Naive thymus-derived CD8-positive, alpha-beta T cell (primary cell): ENCODE measurements at regions not wholly inside any gene's neighbourhood (a gene's known extent, or its start where the extent isn't known, plus 50 kb on each side); places are given as distances from the start of the nearest gene placed in this dataset.

ENCODE experiments used
- ATAC-seq, 2 donors: fragments of 150-1000 bp; cut with Tn5 transposase in 1 of 2; sonication (Bioruptor Pico), chemical (Tn5 transposase) in 1 of 2; 1 replicate in 1 of 2; 2 replicates in 1 of 2; pipeline ENCODE4 v1.10.0; 2021; ENCODE audit warnings: mild to moderate bottlenecking in 2 of 2, moderate library complexity in 2 of 2
- POLR2A ChIA-PET: fragments of 350-600 bp; sonication (Branson Sonifier 250); formaldehyde crosslinking; loops from one replicate; lab custom pipeline; 2021; ENCODE audit warnings: antibody characterized with exemption; lab: Charles Lee
- DNase-seq, 10 donors: peaks; one replicate each; pipeline versions ENCODE4 v3.0.0 to v3.0.0-alpha.2; 2020 to 2022
- H3K27ac Mint-ChIP-seq, 10 donors: one replicate each; pipeline ENCODE4 v1.8.0; 2020 to 2022; ENCODE audit warnings: mild to moderate bottlenecking in 10 of 10, mixed read lengths in 10 of 10, moderate library complexity in 4 of 10, inconsistent platforms in 1 of 10
- H3K27me3 Mint-ChIP-seq, 5 donors: one replicate each; pipeline ENCODE4 v1.8.0; 2021 to 2022; ENCODE audit warnings: mixed read lengths in 5 of 5
- H3K36me3 Mint-ChIP-seq, 3 donors: one replicate each; pipeline ENCODE4 v1.8.0; 2020 to 2022; ENCODE audit warnings: mixed read lengths in 3 of 3, mild to moderate bottlenecking in 2 of 3, inconsistent platforms in 1 of 3
- H3K4me1 Mint-ChIP-seq, 4 donors: one replicate each; pipeline ENCODE4 v1.8.0; 2021 to 2022; ENCODE audit warnings: mixed read lengths in 4 of 4
- H3K4me3 Mint-ChIP-seq, 10 donors: one replicate each; pipeline ENCODE4 v1.8.0; 2020 to 2022; ENCODE audit warnings: mild to moderate bottlenecking in 10 of 10, mixed read lengths in 10 of 10, moderate library complexity in 6 of 10, inconsistent platforms in 1 of 10
- H3K9me3 Mint-ChIP-seq, 9 donors: one replicate each; pipeline ENCODE4 v1.8.0; 2020 to 2022; ENCODE audit warnings: mixed read lengths in 9 of 9, mild to moderate bottlenecking in 3 of 9, inconsistent platforms in 1 of 9, moderate library complexity in 1 of 9

GRCh38 chr1:43073490-43074230 lies 98.4 kb downstream of the EBNA1BP2 start:
- H3K4me1 Mint-ChIP-seq = peaks cover 7 to 29% (median 12%) of the 10 kb centered on the region in 4 donors
- ATAC-seq (peak; percentile 80 to 97), DNase-seq (peak; percentile 51 to 88 (median 74))
- H3K4me3 Mint-ChIP-seq = peak overlapping the region in 1 of 10 donors; percentile 6
- POLR2A ChIA-PET = interaction anchor here (0.6 to 2.8 kb wide), 10 partner anchors 9 to 1026 kb away, joined by 3 to 25 read pairs (median 4); partner anchors contain the start of genes C1orf50 and P3H1
- H3K27ac Mint-ChIP-seq = peak overlapping the region in 6 of 10 donors; percentile 23 to 82 (median 53)
- H3K9me3 Mint-ChIP-seq = no peaks in the 10 kb centered on the region
- H3K27me3 Mint-ChIP-seq = no peaks in the 10 kb centered on the region
- H3K36me3 Mint-ChIP-seq = no peaks in the 10 kb centered on the region

DNA sequence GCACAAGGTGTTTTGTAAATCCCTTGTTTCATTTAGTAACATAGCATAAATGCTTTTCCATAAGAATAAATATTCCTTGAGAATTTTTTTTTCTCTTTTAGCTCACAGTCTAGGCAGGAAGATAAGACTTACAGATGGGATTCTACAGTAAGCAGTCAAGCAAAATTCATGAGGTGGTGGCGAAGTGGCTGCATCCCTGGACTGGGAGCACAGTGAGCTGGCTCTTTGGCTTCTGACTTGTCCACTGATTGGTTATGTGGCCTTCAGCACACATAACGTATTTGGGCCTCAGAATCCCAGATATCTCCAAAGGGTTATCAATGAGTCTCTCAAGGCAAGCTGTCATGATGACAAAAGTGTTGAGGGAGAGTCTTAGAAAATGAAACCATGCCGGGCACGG lies 99.8 kb downstream of the EBNA1BP2 start:
- Mint-ChIP-seq H3K9me3 (no peaks in the 10 kb centered on the region), H3K27ac (peak overlapping the region in 1 of 10 donors; percentile 32), H3K4me3 (no peak overlapping the region), H3K4me1 (peaks cover 12 to 39% (median 20%) of the 10 kb centered on the region in 4 donors), H3K27me3 (no peaks in the 10 kb centered on the region), H3K36me3 (no peaks in the 10 kb centered on the region)
- POLR2A ChIA-PET = interaction anchor here (0.9 to 2.8 kb wide), 3 partner anchors 120 to 159 kb away, joined by 3 to 25 read pairs (median 4); no protein-coding TSS in a partner anchor
- DNase-seq = no peak
- ATAC-seq = no peak

DNA sequence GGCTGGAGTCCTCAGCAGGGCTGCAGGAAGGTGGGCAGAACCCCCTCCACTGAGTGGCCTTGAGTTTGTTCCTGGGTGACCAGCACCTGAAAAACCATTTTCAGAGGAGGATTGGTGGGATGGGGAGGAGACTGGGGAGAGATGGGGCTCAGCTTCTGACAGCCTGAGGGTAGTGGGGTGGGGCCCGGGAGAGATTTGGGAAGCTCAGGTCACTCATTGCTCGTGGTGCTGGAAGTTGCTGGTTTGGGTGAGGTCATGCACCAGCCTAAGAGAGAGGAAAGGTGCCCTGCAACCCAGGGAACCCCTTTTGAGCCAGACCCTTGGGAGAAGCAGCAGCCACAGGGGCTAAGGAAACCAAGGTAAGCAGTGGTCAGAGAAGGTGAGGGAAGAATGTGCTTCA lies 100.8 kb downstream of the EBNA1BP2 start:
- Mint-ChIP-seq H3K9me3 (no peaks in the 10 kb centered on the region), H3K4me1 (peaks cover 15 to 39% (median 22%) of the 10 kb centered on the region in 4 donors), H3K36me3 (no peaks in the 10 kb centered on the region), H3K27me3 (no peaks in the 10 kb centered on the region), H3K4me3 (no peak overlapping the region), H3K27ac (peak overlapping the region in 5 of 10 donors; percentile 6 to 74 (median 64))
- ATAC-seq (no peak), DNase-seq (no peak)
- POLR2A ChIA-PET = interaction anchor here (1.3 kb wide), 1 partner anchor 158 kb away, joined by 4 read pairs; no protein-coding TSS in a partner anchor

GRCh38 chr1:43069461-43070050 lies 102.5 kb downstream of the EBNA1BP2 start:
- H3K27ac Mint-ChIP-seq = peak overlapping the region in 4 of 10 donors; percentile 1 to 87 (median 66)
- POLR2A ChIA-PET = interaction anchor here (1.7 kb wide), 1 partner anchor 145 kb away, joined by 4 read pairs; no protein-coding TSS in a partner anchor
- ATAC-seq = no peak

DNA sequence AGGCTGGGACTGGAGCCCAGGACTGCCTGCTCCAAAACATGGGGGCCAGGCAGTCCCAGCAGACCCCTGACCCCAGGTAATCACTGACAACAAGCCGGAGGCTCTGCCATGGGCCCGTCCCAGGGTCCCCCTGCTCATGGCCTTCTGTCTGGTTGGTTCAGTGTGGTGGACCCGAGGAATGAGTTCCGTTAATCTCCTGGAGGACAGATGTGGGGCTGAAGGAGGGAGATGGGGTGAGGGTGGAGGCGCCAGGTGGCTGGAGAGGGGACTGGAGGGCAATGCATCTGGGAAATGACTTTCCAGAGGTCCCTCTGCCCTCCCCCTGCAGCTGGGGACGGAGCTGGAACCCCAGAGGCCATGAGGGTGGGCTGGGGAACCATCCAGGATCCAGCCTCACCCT lies 103.2 kb downstream of the EBNA1BP2 start:
- Mint-ChIP-seq H3K4me3 (peak overlapping the region in 6 of 10 donors; percentile 20 to 61 (median 52)), H3K27ac (peak overlapping the region in 3 of 10 donors; percentile 1 to 46 (median 7)), H3K4me1 (peaks cover 17 to 39% (median 23%) of the 10 kb centered on the region in 4 donors), H3K9me3 (no peaks in the 10 kb centered on the region), H3K27me3 (no peaks in the 10 kb centered on the region), H3K36me3 (no peaks in the 10 kb centered on the region)
- POLR2A ChIA-PET = interaction anchor here (1.7 kb wide), 1 partner anchor 145 kb away, joined by 4 read pairs; no protein-coding TSS in a partner anchor
- ATAC-seq (no peak), DNase-seq (no peak)

More at GRCh38 chr1:43069461-43070050, 102.5 kb downstream of the EBNA1BP2 start:
- H3K27me3 Mint-ChIP-seq = no peaks in the 10 kb centered on the region
- H3K4me3 Mint-ChIP-seq = peak overlapping the region in 7 of 10 donors; percentile 20 to 61 (median 50)
- no peaks in the 10 kb centered on the region for H3K9me3 Mint-ChIP-seq
- no peak for DNase-seq
- peaks cover 17 to 39% (median 23%) of the 10 kb centered on the region in 4 donors for H3K4me1 Mint-ChIP-seq
- no peaks in the 10 kb centered on the region for H3K36me3 Mint-ChIP-seq

- POLR2A ChIA-PET = interaction anchor here (1.0 to 1.7 kb wide), 2 partner anchors 138 to 144 kb away, joined by 3 to 4 read pairs; no protein-coding TSS in a partner anchor
- ATAC-seq = peak; percentile 67 to 91
- Mint-ChIP-seq H3K36me3 (no peaks in the 10 kb centered on the region), H3K4me1 (peaks cover 16 to 34% (median 20%) of the 10 kb centered on the region in 4 donors), H3K27me3 (no peaks in the 10 kb centered on the region), H3K27ac (peak overlapping the region in 6 of 10 donors; percentile 61 to 87 (median 78)), H3K4me3 (peak overlapping the region; percentile 61 to 81 (median 73)), H3K9me3 (no peaks in the 10 kb centered on the region)
- DNase-seq = peak in 6 of 10 donors; percentile 23 to 37 (median 30)
Measured at GRCh38 chr1:43067977-43068751, 103.9 kb downstream of the EBNA1BP2 start.

GRCh38 chr1:43067233-43067745 lies 104.8 kb downstream of the EBNA1BP2 start:
- Mint-ChIP-seq H3K27ac (peak overlapping the region in 7 of 10 donors; percentile 21 to 87 (median 75)), H3K36me3 (no peaks in the 10 kb centered on the region), H3K27me3 (no peaks in the 10 kb centered on the region), H3K9me3 (no peaks in the 10 kb centered on the region), H3K4me3 (peak overlapping the region; percentile 61 to 81 (median 73)), H3K4me1 (peaks cover 16 to 31% (median 20%) of the 10 kb centered on the region in 4 donors)
- DNase-seq (no peak), ATAC-seq (no peak)
- POLR2A ChIA-PET = no interaction called here

- Mint-ChIP-seq H3K27me3 (no peaks in the 10 kb centered on the region), H3K9me3 (no peaks in the 10 kb centered on the region), H3K36me3 (no peaks in the 10 kb centered on the region), H3K4me3 (peak overlapping the region in 8 of 10 donors; percentile 9 to 76 (median 24)), H3K4me1 (peaks cover 15 to 25% (median 20%) of the 10 kb centered on the region in 4 donors), H3K27ac (peak overlapping the region in 4 of 10 donors; percentile 61 to 83 (median 73))
- POLR2A ChIA-PET = no interaction called here
- ATAC-seq (no peak), DNase-seq (no peak)
Measured at GRCh38 chr1:43066578-43066977, 105.5 kb downstream of the EBNA1BP2 start.

DNA sequence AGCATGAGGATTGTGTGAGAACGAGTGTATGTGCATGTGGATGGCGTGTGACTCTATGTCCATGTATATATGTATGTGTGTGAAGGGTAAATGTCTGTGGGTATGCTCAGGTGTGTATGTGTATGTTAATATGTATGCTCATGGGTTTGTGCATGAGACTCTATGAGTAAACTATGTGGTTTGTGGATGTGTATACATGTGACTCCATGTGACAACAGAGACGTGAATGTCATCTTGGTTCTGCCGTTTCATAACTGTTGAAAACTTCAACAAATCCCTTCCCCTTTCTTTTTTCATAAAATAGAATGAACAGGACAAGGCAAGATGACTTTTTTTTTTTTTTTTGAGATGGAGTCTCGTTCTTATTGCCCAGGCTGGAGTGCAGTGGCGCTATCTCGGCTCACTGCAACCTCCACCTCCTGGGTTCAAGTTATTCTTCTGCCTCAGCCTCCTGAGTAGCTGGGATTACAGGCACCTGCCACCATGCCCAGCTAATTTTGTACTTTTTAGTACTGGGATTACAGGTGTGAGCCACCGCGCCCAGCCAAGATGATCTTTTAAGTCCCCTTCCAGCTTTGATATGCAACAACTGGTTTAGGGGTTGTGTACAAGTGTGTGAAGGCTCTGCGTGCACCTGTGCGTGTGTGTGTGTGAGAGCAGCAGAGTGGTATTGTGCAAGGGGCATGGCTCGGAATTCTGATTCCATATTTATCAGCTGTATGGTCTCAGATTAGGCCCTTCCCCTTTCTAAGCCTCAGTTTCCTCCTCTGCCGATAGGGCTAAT lies 106.3 kb downstream of the EBNA1BP2 start:
- H3K36me3 Mint-ChIP-seq = no peaks in the 10 kb centered on the region
- POLR2A ChIA-PET = no interaction called here
- H3K9me3 Mint-ChIP-seq = no peaks in the 10 kb centered on the region
- H3K4me1 Mint-ChIP-seq = peaks cover 11 to 23% (median 17%) of the 10 kb centered on the region in 4 donors
- peak overlapping the region in 1 of 10 donors; percentile 8 for H3K4me3 Mint-ChIP-seq
- no peak for DNase-seq
- ATAC-seq = no peak
- H3K27ac Mint-ChIP-seq = peak overlapping the region in 1 of 10 donors; percentile 39
- H3K27me3 Mint-ChIP-seq = no peaks in the 10 kb centered on the region

GRCh38 chr1:43065191-43065590 lies 106.5 kb upstream of the SLC2A1 start:
- no peaks in the 10 kb centered on the region for H3K36me3 Mint-ChIP-seq
- peak overlapping the region in 1 of 10 donors; percentile 8 for H3K4me3 Mint-ChIP-seq
- DNase-seq (no peak), ATAC-seq (no peak)
- H3K4me1 Mint-ChIP-seq = peaks cover 11 to 23% (median 17%) of the 10 kb centered on the region in 4 donors
- H3K9me3 Mint-ChIP-seq = no peaks in the 10 kb centered on the region
- H3K27ac Mint-ChIP-seq = peak overlapping the region in 2 of 10 donors; percentile 39 to 60
- H3K27me3 Mint-ChIP-seq = peaks cover 0 to under 1% (median 0%) of the 10 kb centered on the region in 5 donors
- POLR2A ChIA-PET = interaction anchor here (1.0 kb wide), 1 partner anchor 8 kb away, joined by 4 read pairs; no protein-coding TSS in a partner anchor
